ENCODE measurements at regions not wholly inside any gene's neighbourhood (a gene's known extent, or its start where the extent isn't known, plus 50 kb on each side); places are given as distances from the start of the nearest gene placed in this dataset.

- TF ChIP-seq CTCF (IDR thresholded peaks at IDR 0.05) (no peak), ZFX (IDR thresholded peaks at IDR 0.05; ENCODE audit: borderline replicate concordance) (no peak)
These were observed 95.9 kb upstream of the PTHLH start for GRCh38 chr12:28068467-28068866.

All from 22Rv1 (cell line).